AG04450 (cell line): ENCODE measurements at regions not wholly inside any gene's neighbourhood (a gene's known extent, or its start where the extent isn't known, plus 50 kb on each side); places are given as distances from the start of the nearest gene placed in this dataset.
"Not testable (repeated sequence)": the region's sequence is repeated elsewhere in the genome, so short reads cannot be mapped to it uniquely, and the experiment has no call there.

Source experiments
- CTCF ChIA-PET: fragments of 300-600, 350-600 bp; formaldehyde crosslinking; extraction: SDS; loops from one replicate; lab custom pipeline; 2022; ENCODE audit warnings: antibody characterized with exemption, inconsistent platforms; lab: Charles Lee
- POLR2A ChIA-PET: fragments of 350-600 bp; formaldehyde crosslinking; extraction: SDS; loops from one replicate; lab custom pipeline; 2021; ENCODE audit warnings: antibody characterized with exemption, inconsistent platforms; lab: Yijun Ruan, JAX
- DNase-seq: peaks from one replicate; pipeline ENCODE4 v3.0.0-alpha.2; 2011; ENCODE audit warnings: low read depth, low spot score
- H3K27ac ChIP-seq: one replicate; pipeline ENCODE4 v1.5.1; 2012; ENCODE audit warnings: low read depth, low read length, control low read depth
- H3K27me3 ChIP-seq: one replicate; pipeline ENCODE4 v1.6.0; 2012; ENCODE audit warnings: low read length; ENCODE audit not compliant: control insufficient read depth, insufficient read depth
- H3K4me3 ChIP-seq: 2 replicates; pipeline ENCODE4 v1.5.1; 2011; ENCODE audit warnings: mild to moderate bottlenecking, low read depth, low read length, control low read depth
- H3K9me3 ChIP-seq: 2 replicates; pipeline ENCODE4 v1.5.1; 2012; ENCODE audit warnings: low read length; ENCODE audit not compliant: control insufficient read depth, insufficient read depth
- CTCF ChIP-seq: IDR thresholded peaks from 2 replicates; pipeline ENCODE4 v1.5.1; 2011; ENCODE audit warnings: low read depth, low read length, control low read depth, inconsistent platforms

GRCh38 chr10:33022691-33023090, 64.7 kb upstream of the ITGB1 start:
- DNase-seq = no peak
- POLR2A ChIA-PET = no interaction called here
- Histone ChIP-seq H3K9me3 (no peaks in the 10 kb centered on the region), H3K27me3 (no peaks in the 10 kb centered on the region), H3K27ac (no peak overlapping the region), H3K4me3 (no peak overlapping the region)
- no peak for TF ChIP-seq CTCF
- CTCF ChIA-PET = interaction anchor here (3.3 kb wide), 1 partner anchor 13 kb away, joined by 11 read pairs; no protein-coding TSS in a partner anchor

- H3K27me3 ChIP-seq = no peaks in the 10 kb centered on the region
- CTCF ChIA-PET = interaction anchor here (3.3 kb wide), 1 partner anchor 13 kb away, joined by 11 read pairs; no protein-coding TSS in a partner anchor
- no peak overlapping the region for H3K27ac ChIP-seq
- no peak for TF ChIP-seq CTCF
- no peak overlapping the region for H3K4me3 ChIP-seq
- no peaks in the 10 kb centered on the region for H3K9me3 ChIP-seq
- DNase-seq = no peak
- POLR2A ChIA-PET = interaction anchor here (0.6 kb wide), 1 partner anchor 1298 kb away, joined by 4 read pairs; no protein-coding TSS in a partner anchor
These were observed 64.1 kb upstream of the ITGB1 start for GRCh38 chr10:33022090-33022489.

GRCh38 chr10:33016988-33017387, 59.0 kb upstream of the ITGB1 start:
- TF ChIP-seq CTCF = no peak
- ChIA-PET POLR2A (no interaction called here), CTCF (no interaction called here)
- Histone ChIP-seq H3K27me3 (no peaks in the 10 kb centered on the region), H3K4me3 (no peak overlapping the region), H3K27ac (no peak overlapping the region), H3K9me3 (no peaks in the 10 kb centered on the region)
- DNase-seq = no peak

- H3K4me3 ChIP-seq = no peak overlapping the region
- H3K27me3 ChIP-seq = no peaks in the 10 kb centered on the region
- no peak for DNase-seq
- H3K27ac ChIP-seq = no peak overlapping the region
- H3K9me3 ChIP-seq = no peaks in the 10 kb centered on the region
- TF ChIP-seq CTCF = no peak
- POLR2A ChIA-PET = no interaction called here
- CTCF ChIA-PET = no interaction called here
These were observed 57.9 kb upstream of the ITGB1 start for GRCh38 chr10:33015761-33016547.

- CTCF ChIA-PET = not testable (repeated sequence)
- POLR2A ChIA-PET = interaction anchor here (0.6 kb wide), 1 partner anchor 134 kb away, joined by 5 read pairs; no protein-coding TSS in a partner anchor
These were observed 55.3 kb upstream of the ITGB1 start for GRCh38 chr10:33013331-33013730.

More at GRCh38 chr10:33013331-33013730, 55.3 kb upstream of the ITGB1 start:
- not testable (repeated sequence) for H3K27ac ChIP-seq, H3K27me3 ChIP-seq, H3K9me3 ChIP-seq, DNase-seq, H3K4me3 ChIP-seq
